ENCODE measurements at regions not wholly inside any gene's neighbourhood (a gene's known extent, or its start where the extent isn't known, plus 50 kb on each side); places are given as distances from the start of the nearest gene placed in this dataset.

DNA sequence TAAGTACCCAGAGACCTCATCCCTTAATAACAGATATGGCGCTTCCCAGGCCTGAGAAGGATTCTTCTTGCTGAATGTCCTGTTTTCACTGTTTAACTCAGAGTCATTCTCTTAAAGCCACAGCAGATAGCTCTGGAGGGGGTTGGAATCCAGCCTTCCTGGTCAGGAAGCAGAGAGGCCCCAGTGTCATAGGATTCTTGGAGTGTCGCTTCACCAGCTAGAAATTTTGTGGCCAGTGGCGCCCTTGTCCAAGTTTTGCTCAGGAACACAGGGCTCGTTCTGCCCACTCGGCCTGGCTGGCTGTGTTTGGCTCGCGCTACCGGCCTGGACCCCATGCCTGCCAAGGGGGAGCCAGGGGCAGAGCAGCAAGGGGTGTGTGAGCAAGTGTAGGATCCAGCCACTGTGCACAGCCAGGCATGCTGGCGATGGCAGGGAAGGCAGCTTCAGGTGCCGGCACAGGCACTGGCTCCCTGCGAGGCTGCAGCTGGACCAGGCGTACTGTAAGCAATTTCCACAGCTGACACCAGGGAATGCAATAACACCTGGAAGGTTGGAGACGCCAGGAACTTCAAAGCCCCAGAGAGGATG is 214.8 kb upstream of the SESN3 start:
- H3K4me3 ChIP-seq (ENCODE audit: low read depth in 1 of 2, low read length in 2 of 2) = no peak overlapping the region
- H3K27me3 ChIP-seq (ENCODE audit: control insufficient read depth in 1 of 2, insufficient read depth in 2 of 2, low read length in 2 of 2) = no peaks in the 10 kb centered on the region
- 91 to 96% methylated on average over 13 of the region's 13 CpGs for WGBS, 2 donors
- H3K36me3 ChIP-seq (ENCODE audit: control insufficient read depth in 2 of 2, insufficient read depth in 2 of 2, low read length in 1 of 2) = no peaks in the 10 kb centered on the region
- no peaks in the 10 kb centered on the region for H3K9me3 ChIP-seq (ENCODE audit: control insufficient read depth in 2 of 2, insufficient read depth in 1 of 2, low read depth in 1 of 2, low read length in 1 of 2)
- no peaks in the 10 kb centered on the region for H3K4me1 ChIP-seq (ENCODE audit: control insufficient read depth in 2 of 2, insufficient read depth in 2 of 2, low read length in 1 of 2)
- no peak overlapping the region for H3K27ac ChIP-seq (ENCODE audit: low read depth in 2 of 2, low read length in 1 of 2)

DNA sequence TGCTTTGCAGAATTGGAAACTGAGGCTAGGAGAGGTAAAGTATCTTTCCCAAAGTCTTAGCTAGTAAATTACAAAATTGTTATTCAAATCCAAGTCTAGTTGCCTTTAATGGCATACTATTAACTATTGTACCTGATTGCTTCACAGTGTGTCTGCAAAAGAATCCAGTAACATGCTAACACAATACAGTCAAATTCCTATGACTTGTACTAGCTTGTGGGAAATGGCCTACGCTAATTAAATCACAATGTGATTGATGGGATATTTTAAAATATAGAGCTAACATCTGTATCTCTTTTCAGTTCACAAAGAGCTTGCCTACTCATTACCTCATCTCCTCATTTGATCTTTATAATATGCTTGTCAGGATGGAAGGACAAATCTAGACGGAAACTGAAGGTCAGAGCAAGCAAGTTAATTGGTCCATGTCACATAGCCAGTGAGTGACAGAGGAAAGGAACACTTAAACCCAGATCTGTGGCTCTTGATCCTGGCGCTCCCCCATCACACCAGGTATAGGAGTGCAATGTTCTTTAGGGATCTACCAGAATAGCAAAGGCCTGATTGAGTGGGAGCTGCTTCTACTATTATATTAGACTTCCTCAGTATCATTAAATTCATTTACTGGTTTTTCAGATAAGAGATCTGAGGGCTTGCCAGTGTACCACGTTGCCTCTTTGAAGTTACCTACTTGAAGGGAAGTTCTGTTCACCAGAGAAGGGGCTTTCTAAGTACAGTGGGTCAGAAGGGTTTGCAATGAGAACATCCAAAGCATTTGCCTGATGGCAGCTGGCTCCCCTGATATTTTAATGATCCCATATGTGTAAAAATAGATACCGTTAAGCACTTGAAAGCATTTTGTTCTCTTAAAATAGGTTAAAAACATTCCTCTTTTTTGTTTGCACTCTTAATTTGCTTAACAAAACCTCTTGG is 213.6 kb upstream of the SESN3 start:
- no peaks in the 10 kb centered on the region for H3K9me3 ChIP-seq (ENCODE audit: control insufficient read depth in 2 of 2, insufficient read depth in 1 of 2, low read depth in 1 of 2, low read length in 1 of 2)
- no peaks in the 10 kb centered on the region for H3K36me3 ChIP-seq (ENCODE audit: control insufficient read depth in 2 of 2, insufficient read depth in 2 of 2, low read length in 1 of 2)
- no peaks in the 10 kb centered on the region for H3K4me1 ChIP-seq (ENCODE audit: control insufficient read depth in 2 of 2, insufficient read depth in 2 of 2, low read length in 1 of 2)
- 51 to 68% methylated on average over 5 of the region's 5 CpGs for WGBS, 2 donors
- no peaks in the 10 kb centered on the region for H3K27me3 ChIP-seq (ENCODE audit: control insufficient read depth in 1 of 2, insufficient read depth in 2 of 2, low read length in 2 of 2)
- H3K27ac ChIP-seq (ENCODE audit: low read depth in 2 of 2, low read length in 1 of 2) = no peak overlapping the region
- H3K4me3 ChIP-seq (ENCODE audit: low read depth in 1 of 2, low read length in 2 of 2) = no peak overlapping the region

DNA sequence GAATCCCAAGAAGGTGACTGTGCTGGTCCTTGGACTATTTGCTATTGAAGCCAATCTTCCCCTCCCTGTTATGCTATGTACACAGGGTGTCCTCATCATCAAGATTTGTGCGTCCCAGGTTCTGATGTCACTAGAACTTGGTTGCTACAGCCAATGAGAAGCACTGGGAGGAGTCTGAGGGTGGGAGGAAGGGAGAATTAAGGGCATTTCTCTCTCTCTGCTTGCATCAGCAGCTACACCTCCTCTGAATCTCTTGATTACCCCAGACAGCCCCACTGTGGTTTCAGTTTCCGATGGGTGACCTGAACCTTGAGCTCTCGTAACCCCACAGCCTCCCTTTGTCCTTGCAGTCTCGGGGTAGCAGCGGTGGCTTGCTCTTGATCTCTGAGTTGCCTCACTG is 212.4 kb upstream of the SESN3 start:
- no peaks in the 10 kb centered on the region for H3K36me3 ChIP-seq (ENCODE audit: control insufficient read depth in 2 of 2, insufficient read depth in 2 of 2, low read length in 1 of 2)
- H3K4me1 ChIP-seq (ENCODE audit: control insufficient read depth in 2 of 2, insufficient read depth in 2 of 2, low read length in 1 of 2) = no peaks in the 10 kb centered on the region
- H3K9me3 ChIP-seq (ENCODE audit: control insufficient read depth in 2 of 2, insufficient read depth in 1 of 2, low read depth in 1 of 2, low read length in 1 of 2) = no peaks in the 10 kb centered on the region
- no peaks in the 10 kb centered on the region for H3K27me3 ChIP-seq (ENCODE audit: control insufficient read depth in 1 of 2, insufficient read depth in 2 of 2, low read length in 2 of 2)
- no peak overlapping the region for H3K4me3 ChIP-seq (ENCODE audit: low read depth in 1 of 2, low read length in 2 of 2)
- WGBS, 2 donors = 72 to 86% methylated on average over 5 of the region's 5 CpGs
- H3K27ac ChIP-seq (ENCODE audit: low read depth in 2 of 2, low read length in 1 of 2) = no peak overlapping the region

DNA sequence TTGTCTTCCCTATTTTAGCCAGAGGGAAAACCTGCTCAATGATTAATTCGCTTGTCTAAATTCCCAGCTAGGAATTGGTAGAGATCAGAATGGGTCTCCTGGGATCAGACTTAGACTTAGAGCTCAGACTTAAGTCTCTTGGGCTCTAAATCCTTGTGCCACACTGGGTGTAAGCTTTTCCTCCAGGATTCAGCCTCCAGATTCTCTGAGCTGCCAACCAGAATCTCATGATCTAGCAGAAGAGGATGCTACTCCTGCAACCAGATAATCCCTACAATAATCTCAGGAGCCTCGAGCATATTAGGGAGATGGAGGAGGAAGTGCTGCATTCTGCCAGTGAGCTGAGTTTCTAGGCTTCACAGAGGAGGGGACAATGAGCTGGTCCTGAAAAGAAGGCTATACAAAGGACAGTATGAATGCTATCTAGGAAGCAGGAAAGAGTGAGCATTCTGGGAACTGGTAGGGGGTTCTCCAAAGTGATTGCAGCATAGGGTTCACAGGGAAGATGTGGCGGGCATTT is 211.6 kb upstream of the SESN3 start:
- 72 to 75% methylated on average over 3 of the region's 3 CpGs for WGBS, 2 donors
- no peaks in the 10 kb centered on the region for H3K36me3 ChIP-seq (ENCODE audit: control insufficient read depth in 2 of 2, insufficient read depth in 2 of 2, low read length in 1 of 2)

DNA sequence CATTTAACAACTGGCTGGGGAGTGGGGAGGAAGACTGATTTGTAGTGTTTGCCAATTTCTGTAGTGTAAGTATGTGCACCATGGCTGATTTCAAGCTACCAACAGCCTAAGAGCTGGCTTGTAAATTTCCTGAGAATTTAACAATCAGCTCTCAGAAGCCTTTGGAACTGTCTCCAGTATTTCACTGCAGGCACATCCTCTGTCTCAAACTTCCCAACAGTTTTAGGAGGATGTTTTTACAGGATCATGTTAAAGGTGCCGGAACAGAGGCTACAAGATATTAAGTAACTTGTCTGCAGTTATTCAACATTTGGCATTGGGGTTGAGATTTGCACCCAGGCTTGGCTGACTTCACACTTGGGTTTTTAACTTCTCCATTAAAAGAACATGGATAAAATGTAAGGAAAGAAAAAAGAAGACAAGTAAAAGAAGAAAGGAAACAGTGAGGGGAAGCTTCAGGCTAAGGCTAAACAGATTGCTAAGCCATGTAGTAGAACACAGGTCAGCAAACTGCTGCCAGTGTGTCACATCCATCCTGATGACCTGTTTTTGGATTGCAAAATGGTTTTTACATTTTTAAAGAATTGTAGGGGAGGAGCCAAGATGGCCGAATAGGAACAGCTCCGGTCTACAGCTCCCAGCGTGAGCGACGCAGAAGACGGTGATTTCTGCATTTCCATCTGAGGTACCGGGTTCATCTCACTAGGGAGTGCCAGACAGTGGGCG is 204.8 kb upstream of the SESN3 start:
- 89 to 92% methylated on average over 5 to 7 of the region's 9 CpGs for WGBS, 2 donors
- Histone ChIP-seq H3K4me1 (ENCODE audit: control insufficient read depth in 2 of 2, insufficient read depth in 2 of 2, low read length in 1 of 2) (no peaks in the 10 kb centered on the region), H3K4me3 (ENCODE audit: low read depth in 1 of 2, low read length in 2 of 2) (no peak overlapping the region), H3K9me3 (ENCODE audit: control insufficient read depth in 2 of 2, insufficient read depth in 1 of 2, low read depth in 1 of 2, low read length in 1 of 2) (no peaks in the 10 kb centered on the region), H3K27ac (ENCODE audit: low read depth in 2 of 2, low read length in 1 of 2) (no peak overlapping the region), H3K27me3 (ENCODE audit: control insufficient read depth in 1 of 2, insufficient read depth in 2 of 2, low read length in 2 of 2) (no peaks in the 10 kb centered on the region), H3K36me3 (ENCODE audit: control insufficient read depth in 2 of 2, insufficient read depth in 2 of 2, low read length in 1 of 2) (no peaks in the 10 kb centered on the region)

More for the DNA sequence above, 211.6 kb upstream of the SESN3 start:
- Histone ChIP-seq H3K4me3 (ENCODE audit: low read depth in 1 of 2, low read length in 2 of 2) (no peak overlapping the region), H3K9me3 (ENCODE audit: control insufficient read depth in 2 of 2, insufficient read depth in 1 of 2, low read depth in 1 of 2, low read length in 1 of 2) (no peaks in the 10 kb centered on the region), H3K27ac (ENCODE audit: low read depth in 2 of 2, low read length in 1 of 2) (no peak overlapping the region), H3K4me1 (ENCODE audit: control insufficient read depth in 2 of 2, insufficient read depth in 2 of 2, low read length in 1 of 2) (no peaks in the 10 kb centered on the region), H3K27me3 (ENCODE audit: control insufficient read depth in 1 of 2, insufficient read depth in 2 of 2, low read length in 2 of 2) (no peaks in the 10 kb centered on the region)

DNA sequence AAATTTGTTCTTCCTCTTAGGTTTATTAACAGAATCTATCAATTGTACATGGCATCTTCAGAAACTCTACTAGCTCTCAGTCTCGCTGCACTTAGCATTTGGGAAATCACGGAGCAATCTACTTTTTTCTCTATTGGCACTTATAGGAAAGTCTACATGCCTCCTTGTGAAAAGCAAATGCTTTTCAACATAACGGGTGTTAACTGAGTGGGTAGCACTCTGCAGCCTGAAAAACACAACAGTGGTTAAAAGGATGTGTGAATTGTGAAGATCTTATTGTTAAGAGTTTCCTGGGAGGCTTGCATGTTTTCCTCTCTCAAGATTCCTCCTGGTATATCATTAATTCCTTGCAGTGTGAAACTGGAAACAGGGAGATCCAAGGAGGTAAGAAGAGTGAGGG is 204.2 kb upstream of the SESN3 start:
- H3K27ac ChIP-seq (ENCODE audit: low read depth in 2 of 2, low read length in 1 of 2) = no peak overlapping the region
- 82 to 89% methylated on average over 3 of the region's 3 CpGs for WGBS, 2 donors
- no peaks in the 10 kb centered on the region for H3K4me1 ChIP-seq (ENCODE audit: control insufficient read depth in 2 of 2, insufficient read depth in 2 of 2, low read length in 1 of 2)
- no peak overlapping the region for H3K4me3 ChIP-seq (ENCODE audit: low read depth in 1 of 2, low read length in 2 of 2)
- H3K36me3 ChIP-seq (ENCODE audit: control insufficient read depth in 2 of 2, insufficient read depth in 2 of 2, low read length in 1 of 2) = no peaks in the 10 kb centered on the region
- H3K9me3 ChIP-seq (ENCODE audit: control insufficient read depth in 2 of 2, insufficient read depth in 1 of 2, low read depth in 1 of 2, low read length in 1 of 2) = no peaks in the 10 kb centered on the region
- H3K27me3 ChIP-seq (ENCODE audit: control insufficient read depth in 1 of 2, insufficient read depth in 2 of 2, low read length in 2 of 2) = no peaks in the 10 kb centered on the region

DNA sequence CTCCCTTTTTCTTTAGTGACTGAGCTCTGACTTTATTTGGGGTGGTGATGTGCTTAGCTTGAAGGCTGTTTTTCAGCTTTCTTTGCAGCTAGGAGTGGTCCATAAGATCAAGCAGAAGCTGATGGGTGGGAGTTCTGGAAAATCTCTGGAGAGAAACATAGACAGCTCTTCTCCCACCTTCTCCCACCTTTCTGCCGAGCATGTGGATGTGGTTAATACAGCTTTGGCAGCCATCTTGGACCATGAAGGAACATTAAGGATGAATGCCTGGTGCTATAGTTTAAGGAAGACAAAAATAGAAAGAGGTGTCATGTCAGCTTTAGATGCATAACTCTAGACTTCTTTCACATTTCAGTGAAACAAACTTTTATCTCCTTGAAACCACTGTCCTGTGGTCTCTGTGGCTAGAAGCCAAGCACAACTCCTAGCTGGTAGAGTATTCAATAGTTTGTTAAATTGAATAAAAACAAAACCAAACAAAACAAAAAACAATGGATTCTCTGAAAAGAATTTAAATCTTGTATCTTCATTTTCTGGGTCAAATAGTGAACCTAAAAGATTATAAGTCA is 203.6 kb upstream of the SESN3 start:
- Histone ChIP-seq H3K27me3 (ENCODE audit: control insufficient read depth in 1 of 2, insufficient read depth in 2 of 2, low read length in 2 of 2) (no peaks in the 10 kb centered on the region), H3K27ac (ENCODE audit: low read depth in 2 of 2, low read length in 1 of 2) (no peak overlapping the region), H3K4me1 (ENCODE audit: control insufficient read depth in 2 of 2, insufficient read depth in 2 of 2, low read length in 1 of 2) (no peaks in the 10 kb centered on the region), H3K9me3 (ENCODE audit: control insufficient read depth in 2 of 2, insufficient read depth in 1 of 2, low read depth in 1 of 2, low read length in 1 of 2) (no peaks in the 10 kb centered on the region), H3K36me3 (ENCODE audit: control insufficient read depth in 2 of 2, insufficient read depth in 2 of 2, low read length in 1 of 2) (no peaks in the 10 kb centered on the region), H3K4me3 (ENCODE audit: low read depth in 1 of 2, low read length in 2 of 2) (no peak overlapping the region)
- WGBS, 2 donors = 92 to 98% methylated on average over 1 of the region's 1 CpG

DNA sequence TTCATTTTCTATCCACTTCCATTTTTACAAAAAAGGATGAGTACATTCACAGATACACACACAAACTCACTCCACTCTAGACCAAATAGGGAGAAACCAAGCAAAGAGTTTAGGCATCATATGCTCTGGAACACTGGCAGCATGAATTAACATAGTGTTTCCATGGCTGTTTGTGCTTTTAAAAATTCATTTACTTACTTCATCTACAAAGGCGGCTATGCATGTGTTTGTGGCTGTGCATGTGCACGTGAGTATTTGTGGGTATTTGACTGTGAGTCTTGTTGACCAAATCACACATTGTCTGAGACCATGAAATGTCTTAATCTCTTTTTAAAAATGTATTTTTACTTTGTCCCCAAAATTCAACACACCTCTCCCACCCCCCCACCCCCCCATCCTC is 203.0 kb upstream of the SESN3 start:
- no peak overlapping the region for H3K4me3 ChIP-seq (ENCODE audit: low read depth in 1 of 2, low read length in 2 of 2)
- no peaks in the 10 kb centered on the region for H3K4me1 ChIP-seq (ENCODE audit: control insufficient read depth in 2 of 2, insufficient read depth in 2 of 2, low read length in 1 of 2)
- no peaks in the 10 kb centered on the region for H3K27me3 ChIP-seq (ENCODE audit: control insufficient read depth in 1 of 2, insufficient read depth in 2 of 2, low read length in 2 of 2)
- no peaks in the 10 kb centered on the region for H3K36me3 ChIP-seq (ENCODE audit: control insufficient read depth in 2 of 2, insufficient read depth in 2 of 2, low read length in 1 of 2)
- H3K9me3 ChIP-seq (ENCODE audit: control insufficient read depth in 2 of 2, insufficient read depth in 1 of 2, low read depth in 1 of 2, low read length in 1 of 2) = no peaks in the 10 kb centered on the region
- 89 to 95% methylated on average over 2 of the region's 2 CpGs for whole genome bisulfite sequencing, 2 donors
- H3K27ac ChIP-seq (ENCODE audit: low read depth in 2 of 2, low read length in 1 of 2) = no peak overlapping the region

DNA sequence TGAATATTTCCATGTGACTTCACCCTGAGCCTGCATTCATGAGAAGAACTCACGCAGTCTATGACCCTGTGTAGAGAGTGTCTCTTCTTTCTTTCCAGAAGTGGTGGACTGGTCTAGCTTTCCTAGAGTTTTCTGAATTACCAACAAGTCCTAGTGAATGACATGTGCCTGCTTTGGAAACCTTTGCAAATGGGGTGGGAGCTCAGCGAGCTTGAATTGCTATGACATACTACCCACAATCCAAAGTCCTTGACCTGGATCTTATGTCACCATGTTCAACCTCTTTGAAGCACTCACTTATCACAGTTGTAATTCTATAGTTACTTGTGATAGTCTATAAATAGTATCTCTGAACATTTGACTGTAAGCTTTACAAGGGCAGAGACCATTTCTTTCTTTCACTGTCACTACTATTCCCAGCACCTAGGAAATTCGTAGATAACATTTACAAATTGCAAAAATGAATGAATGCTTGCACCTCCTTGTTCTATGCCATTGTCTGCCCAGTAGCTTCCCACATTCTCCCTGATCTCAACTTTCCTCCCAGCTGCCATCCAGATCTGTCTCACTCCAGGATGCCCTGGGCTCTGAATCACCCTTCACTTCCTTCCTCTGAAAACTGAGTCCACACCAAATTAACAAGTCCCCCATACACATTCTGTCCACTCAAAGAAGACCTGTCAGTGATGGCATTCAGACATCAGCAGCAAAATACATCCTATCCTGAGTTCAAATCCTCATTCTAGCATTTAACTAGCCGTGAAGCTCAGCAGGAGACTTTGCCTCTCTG is 201.9 kb upstream of the SESN3 start:
- Histone ChIP-seq H3K27me3 (ENCODE audit: control insufficient read depth in 1 of 2, insufficient read depth in 2 of 2, low read length in 2 of 2) (no peaks in the 10 kb centered on the region), H3K4me1 (ENCODE audit: control insufficient read depth in 2 of 2, insufficient read depth in 2 of 2, low read length in 1 of 2) (no peaks in the 10 kb centered on the region), H3K9me3 (ENCODE audit: control insufficient read depth in 2 of 2, insufficient read depth in 1 of 2, low read depth in 1 of 2, low read length in 1 of 2) (no peaks in the 10 kb centered on the region), H3K36me3 (ENCODE audit: control insufficient read depth in 2 of 2, insufficient read depth in 2 of 2, low read length in 1 of 2) (no peaks in the 10 kb centered on the region), H3K27ac (ENCODE audit: low read depth in 2 of 2, low read length in 1 of 2) (no peak overlapping the region), H3K4me3 (ENCODE audit: low read depth in 1 of 2, low read length in 2 of 2) (no peak overlapping the region)
- WGBS, 2 donors = 81 to 91% methylated on average over 4 of the region's 4 CpGs

Measured in esophagus (tissue), 2 donors.